ENCODE measurements at regions not wholly inside any gene's neighbourhood (a gene's known extent, or its start where the extent isn't known, plus 50 kb on each side); places are given as distances from the start of the nearest gene placed in this dataset.

GRCh38 chr7:86920154-86920553, 139.3 kb downstream of the ELAPOR2 start:
- TF ChIP-seq CTCF (IDR thresholded peaks at IDR 0.05), result no peak
- no peak for TF ChIP-seq EZH2 (IDR thresholded peaks at IDR 0.05; ENCODE audit: borderline replicate concordance, insufficient read depth, low read depth, low read length, poor library complexity, severe bottlenecking)
